Activated CD4-positive, alpha-beta T cell treated with anti-CD3 and anti-CD28 coated beads, Interleukin-2, Interleukin-6, amounts not matched to agents 100 ng/mL and 50 ng/mL, durations not matched to agents 16 hours and 8 hours (primary cell): ENCODE measurements at regions not wholly inside any gene's neighbourhood (a gene's known extent, or its start where the extent isn't known, plus 50 kb on each side); places are given as distances from the start of the nearest gene placed in this dataset.
"Not testable (repeated sequence)": the region's sequence is repeated elsewhere in the genome, so short reads cannot be mapped to it uniquely, and the experiment has no call there.

Experiments
- DNase-seq: peaks from one replicate; pipeline ENCODE4 v3.0.0-alpha.2; 2020

DNA sequence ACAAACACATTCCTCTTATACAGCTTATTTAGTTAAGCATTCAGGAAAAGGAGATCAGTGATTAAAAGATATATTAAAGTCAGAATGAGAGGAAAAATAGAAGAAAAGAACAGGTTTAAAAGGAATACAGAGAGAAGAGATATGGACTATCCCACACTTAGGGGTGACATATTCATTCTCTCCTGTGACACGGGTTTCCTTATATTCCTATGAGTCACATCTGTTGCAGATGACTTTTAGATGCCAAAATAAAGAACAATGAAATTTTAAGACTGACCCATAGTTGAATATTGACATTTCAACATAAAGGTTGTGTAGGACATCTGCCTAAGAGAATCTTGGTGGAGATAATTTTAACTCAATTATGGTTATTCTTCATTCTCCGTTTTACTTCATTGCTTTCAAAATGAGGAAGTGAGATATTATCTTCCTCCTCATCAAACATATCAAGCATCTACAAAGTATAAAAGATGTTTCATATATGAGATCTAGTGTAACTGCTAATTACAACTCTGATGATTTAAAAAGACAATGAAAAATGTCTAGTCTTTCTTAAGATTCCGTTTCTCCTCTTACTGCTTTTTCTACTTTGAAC, 1336.7 kb upstream of the CITED2 start:
- no peak for DNase-seq

DNA sequence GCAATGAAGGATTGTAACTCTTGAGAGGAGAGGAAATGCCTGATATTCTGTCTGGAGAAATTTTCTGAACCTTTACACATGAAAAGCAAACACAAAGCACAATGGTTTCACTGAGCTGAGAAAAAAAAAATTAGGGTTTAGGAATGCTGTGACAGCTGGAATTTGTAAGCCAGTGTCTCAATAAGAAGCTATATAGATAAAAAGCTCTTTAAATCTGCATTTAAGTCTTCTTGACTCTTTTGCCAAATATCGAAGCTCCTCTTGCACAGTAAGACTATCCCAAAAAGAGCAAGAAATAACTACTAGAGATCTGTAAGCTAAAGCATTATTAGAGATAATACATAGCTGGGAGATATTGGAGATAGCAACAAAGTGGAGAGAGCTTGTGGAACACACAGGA, 1334.0 kb upstream of the CITED2 start:
- no peak for DNase-seq

DNA sequence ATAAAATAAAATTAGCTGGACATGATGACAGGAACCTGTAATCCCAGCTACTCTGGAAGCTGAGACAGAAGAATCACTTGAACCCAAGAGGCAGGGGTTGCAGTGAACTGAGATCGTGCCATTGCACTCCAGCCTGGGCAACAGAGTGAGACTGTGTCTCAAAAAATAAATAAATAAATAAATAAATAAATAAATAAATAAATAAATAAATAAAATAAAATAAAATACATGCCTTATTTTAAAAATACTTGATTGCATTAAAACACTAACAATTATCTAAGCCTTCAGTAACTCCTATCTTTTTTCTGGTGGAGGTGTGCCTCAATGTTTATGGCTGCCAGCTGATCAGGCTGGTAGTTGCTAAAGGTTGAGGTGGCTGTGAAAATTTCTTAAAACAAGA, 1329.6 kb upstream of the CITED2 start:
- not testable (repeated sequence) for DNase-seq

DNA sequence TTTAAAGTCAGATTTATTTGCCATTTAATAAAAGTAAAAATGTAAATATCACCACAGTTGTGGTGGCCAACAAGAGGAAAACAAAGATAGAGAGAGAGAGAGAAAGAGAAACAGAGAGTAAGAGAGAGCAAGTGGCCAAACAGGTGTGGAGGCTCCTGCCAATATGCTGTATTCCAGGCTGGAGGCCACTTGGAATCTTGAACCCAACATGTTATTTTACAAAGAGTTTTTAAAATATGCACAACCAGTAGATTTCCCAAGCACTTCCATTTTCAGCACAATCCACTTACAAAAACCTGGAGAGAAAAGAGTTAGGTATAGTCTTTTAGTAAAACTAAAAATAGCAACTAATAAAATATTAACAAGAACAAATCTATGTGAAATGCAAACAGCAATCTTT, 1323.1 kb upstream of the CITED2 start:
- no peak for DNase-seq

DNA sequence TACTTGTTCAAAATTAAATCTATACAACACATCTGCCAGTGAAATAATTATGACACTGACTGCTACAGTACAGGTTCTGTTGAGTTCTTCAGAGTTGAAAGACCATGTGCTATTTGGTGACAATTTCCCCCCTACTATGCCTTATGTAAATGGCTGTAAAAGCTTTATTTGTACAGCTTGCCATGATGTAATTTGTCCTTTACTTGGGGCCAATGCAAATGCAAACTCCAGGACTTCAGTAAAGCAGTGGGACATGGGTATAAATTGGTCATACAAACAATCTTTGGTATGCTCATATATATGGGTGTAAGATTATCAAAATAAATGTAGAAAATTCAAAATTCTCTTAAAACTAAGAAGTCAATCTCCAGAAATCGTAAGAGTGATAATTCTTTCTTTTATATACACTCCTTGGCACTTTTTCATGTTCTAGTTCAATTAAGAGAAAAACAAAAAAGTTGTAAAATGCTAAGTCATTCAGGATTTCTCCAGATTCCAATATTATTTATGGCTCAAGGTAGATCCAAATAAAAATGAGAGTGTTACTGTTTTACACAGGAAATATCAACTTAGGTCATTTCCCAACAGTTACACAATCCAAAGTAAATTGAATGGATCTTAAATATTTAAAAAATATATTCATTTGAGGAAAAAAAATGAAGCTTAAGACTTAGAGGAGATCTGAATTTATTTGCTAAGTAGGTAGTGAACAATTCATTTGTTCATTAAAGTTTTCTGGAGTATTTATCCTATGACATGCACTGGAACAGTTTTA, 1310.5 kb upstream of the CITED2 start:
- no peak for DNase-seq

DNA sequence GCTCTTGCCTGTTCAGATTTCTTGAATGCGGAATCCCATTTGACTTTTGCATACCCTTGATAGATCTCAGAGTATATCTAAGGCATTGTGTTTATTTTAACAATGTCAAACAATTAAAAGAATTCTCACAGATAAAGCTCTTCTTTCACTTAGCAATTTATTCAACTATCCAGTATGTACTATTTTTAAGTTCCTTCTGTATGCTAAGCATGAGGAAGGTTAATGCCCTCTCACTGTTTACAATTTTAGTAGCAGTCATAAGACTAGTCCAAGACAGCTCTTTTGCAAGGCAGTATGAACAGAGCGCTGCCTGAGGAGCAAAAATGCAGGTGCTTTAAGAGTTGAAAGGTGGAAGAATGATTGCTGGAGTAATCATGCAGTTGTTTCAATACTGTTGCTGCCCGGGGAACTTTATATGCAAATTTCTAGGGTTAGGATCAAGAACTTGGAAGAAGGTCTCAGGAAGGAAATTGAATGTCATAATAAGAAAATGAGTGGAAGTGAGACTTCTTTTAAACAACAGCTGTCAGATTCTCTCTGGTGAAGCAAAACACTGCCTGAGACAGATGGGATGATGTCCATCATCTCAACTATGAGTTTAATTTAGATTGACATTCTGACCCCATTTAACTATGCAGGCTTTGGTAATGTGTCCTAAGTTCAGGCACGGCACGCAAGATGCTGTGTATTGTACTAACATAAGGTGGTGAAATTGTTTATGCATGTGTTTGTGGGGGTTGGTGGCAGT, 1303.5 kb upstream of the CITED2 start:
- no peak for DNase-seq

DNA sequence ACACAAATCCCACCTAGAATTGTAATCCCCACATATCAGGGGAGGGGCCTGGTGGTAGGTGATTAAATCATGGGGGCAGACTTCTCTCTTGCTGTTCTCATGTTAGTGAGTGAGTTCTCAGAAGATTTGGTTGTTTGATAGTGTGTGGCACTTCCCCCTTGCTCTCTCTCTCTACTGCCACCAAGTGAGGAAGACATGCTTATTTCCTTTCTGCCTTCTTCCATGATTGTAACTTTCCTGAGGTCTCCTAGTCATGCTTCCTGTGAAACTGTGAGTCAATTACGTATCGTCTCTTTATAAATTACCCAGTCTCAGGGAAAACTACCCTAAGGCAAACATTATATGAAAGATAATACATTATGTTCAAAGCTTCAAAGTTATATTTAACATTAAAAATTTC, 1297.5 kb upstream of the CITED2 start:
- DNase-seq, result no peak

DNA sequence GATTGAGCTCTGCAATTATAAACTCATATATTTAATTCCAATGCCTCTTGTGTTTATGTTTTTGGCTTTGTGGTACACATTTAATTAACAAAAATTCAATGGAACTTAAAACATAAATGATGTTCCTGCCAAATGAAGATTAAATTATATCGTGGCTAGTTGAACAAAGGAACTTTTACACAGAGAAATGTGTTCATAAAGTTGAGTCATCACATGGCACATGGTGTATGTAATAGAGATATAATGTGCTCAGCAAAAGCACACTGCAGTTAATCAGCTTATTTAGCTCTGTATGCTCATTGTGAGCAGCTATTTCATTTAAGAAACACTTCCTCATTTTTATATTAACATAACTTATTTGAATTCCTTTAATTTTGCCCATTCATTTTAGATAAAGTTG, 1295.6 kb upstream of the CITED2 start:
- no peak for DNase-seq

DNA sequence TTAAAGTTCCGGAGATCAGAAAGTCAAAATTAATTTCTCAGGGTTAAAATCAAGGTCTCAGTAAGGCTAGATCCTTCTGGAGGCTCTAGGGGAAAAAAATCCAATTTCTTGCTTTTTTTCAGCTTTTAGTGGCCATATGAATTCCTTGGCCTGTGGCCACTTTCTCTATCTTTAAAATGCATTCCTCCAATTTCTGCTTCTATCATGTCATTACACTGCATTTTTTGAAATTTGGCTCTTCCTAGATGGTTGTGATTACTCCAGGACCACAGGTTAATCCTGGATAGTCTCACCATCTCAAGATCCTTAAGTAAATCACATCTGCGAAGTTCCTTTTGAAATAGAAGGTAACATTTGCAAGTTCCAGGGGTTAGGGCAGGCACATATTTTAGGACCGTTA, 1294.9 kb upstream of the CITED2 start:
- no peak for DNase-seq

DNA sequence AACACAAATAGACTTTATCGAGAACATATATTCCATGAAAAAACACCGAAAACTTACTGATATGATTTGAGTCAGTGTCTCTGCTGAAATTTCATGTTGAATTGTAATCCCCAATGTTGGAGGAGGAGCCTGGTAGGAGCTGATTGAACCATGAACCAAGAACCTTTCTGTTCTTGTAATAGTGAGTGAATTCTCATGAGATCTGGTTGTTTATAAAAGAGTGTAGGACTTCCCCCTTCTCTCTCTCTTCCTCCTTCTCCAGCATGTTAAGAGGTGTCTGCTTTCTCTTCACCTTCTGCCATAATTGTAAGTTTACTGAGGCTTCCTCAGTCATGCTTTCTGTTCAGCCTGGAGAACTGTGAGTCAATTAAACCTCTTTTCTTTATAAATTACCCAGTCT, 1289.3 kb upstream of the CITED2 start:
- DNase-seq, result no peak

DNA sequence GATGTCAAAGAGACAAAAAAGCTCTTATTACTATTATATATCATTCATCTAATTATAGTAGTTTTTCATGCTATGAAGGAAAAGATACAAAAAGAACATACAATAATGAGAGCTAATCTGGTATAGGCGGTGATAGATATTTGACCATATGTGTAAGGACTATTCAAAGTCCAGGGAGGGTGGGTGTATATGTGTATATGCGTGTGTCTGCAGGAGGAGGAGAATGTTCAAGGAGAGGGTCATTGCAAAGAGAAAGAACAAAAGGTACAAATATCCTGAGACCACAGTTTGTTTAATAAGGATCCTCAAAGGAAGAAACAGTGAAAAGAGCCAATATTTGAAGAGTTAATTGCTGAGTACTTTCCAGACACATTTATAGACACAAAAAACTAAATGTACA, 1288.6 kb upstream of the CITED2 start:
- DNase-seq, result no peak

DNA sequence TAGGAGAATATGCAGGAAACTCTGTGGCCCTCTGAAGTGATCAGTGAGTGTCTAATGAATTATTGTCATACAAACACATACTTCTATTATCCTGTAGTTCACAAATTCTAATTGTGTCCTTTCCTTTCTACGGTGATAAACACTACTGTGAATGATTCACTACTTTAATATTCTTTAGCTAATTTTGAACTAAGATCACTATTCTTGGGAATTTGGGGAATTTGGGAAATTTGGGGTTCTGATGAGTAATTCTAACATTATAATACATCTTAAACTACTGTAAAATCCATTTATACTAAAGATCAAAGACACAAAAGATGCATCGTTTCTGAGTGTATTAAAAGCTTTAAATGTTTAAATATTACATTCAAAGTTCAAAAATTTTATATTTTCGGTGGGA, 1287.2 kb upstream of the CITED2 start:
- no peak for DNase-seq

DNA sequence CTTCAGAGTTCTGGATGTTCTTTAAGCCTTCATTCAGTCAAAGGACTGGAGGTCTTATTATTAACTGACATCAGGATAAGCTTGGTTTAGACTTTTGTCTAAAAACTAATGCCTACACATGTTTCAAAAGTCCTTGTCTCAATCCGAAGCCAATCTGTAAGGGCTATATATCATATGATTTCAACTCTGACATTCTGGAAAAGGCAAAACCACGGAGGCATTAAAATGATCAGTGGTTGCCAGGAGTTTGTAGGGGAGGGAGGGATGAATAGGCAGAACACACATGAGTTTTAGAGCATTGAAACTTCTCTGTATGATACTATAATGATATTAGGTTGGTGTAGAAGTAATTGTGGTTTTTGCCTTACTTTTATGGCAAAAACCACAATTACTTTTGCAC, 1285.8 kb upstream of the CITED2 start:
- DNase-seq, result no peak

DNA sequence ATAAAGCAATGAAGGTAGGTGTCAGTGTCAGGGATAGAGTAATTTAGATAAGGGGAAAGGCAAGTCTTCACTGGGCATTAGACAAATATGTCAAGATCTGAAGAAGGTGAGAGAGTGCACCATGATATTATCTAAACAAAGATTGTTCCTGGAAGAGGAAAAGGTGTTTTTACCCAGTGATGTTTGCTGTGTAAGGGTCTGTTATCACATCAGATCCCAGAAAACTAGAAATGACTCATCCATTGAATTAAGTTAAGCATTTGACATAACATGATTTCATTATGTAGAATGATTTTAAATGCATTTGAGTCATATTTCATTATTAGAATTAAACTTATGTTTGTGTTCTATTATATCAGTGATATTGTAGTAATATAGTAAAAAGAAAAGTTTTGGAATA, 1279.5 kb upstream of the CITED2 start:
- DNase-seq, result no peak

DNA sequence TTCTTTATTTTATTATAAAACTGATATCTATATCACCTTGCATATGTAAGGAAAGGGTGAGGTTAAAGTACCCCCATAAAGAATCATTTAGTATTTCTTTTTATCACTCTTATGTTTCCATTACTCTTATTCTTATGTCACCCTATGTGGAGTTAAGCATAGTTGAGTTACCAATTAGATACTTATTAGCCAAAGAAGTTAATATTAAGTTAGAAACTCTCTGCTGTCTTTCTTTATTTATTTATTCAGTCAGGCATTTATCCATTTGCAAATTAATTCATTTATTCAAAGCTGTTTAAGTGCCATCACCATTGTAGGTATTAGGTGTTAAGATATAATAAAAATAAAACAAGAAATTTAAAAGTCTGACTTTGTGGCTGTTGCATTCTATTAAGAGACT, 1279.1 kb upstream of the CITED2 start:
- DNase-seq, result no peak

DNA sequence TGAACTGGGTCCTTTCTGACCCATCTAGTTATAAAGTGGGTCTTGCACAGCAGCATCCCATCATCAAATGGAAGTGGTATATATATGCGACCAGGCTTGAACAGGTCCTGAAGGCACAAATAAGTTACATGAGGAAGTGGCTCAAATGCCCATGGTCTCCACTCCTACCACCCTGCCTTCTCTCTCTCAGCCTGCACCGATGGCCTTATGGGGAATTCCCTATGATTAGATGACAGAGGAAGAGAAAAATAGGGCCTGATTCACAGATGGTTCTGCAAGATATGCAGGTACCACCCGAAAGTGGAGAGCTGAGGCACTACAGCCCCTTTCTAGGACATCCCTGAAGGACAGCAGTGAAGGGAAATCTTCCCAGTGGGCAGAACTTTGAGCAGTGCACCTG, 1275.1 kb upstream of the CITED2 start:
- not testable (repeated sequence) for DNase-seq

DNA sequence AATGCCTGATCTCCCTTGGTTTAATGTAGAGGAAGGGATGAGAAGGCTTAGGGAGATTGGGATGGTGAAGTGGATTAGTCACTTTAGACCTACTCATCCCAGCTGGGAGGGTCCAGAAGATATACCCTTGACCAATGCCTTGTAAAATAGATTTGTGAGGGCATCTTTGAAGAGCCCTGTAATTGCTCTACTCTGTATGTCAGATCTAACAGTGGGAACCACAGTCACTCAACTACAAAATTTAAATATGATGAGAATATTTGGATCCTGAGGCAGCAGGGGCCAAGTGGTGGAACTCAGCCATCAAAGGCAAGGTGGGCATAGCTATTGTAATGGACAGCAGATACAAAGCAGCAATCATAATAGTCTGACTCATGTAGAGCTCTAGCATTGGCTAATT, 1272.9 kb upstream of the CITED2 start:
- DNase-seq, result not testable (repeated sequence)

DNA sequence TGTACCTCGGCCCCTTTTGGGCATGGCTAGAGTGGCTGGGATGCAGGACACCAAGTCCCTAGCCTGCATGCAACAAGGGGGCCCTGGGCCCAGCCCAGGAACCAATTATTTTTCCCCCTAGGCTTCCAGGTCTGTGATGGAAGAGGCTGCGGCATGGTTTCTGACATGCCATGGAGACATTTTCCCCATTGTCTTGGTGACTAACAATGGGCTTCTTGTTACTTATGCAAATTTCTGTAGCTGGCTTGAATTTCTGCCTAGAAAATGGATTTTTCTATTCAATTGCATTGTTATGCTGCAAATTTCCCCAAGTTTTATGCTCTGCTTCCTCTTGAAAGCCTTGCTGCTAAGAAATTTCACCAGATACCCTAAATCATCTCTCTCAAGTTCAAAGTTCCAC, 1269.6 kb upstream of the CITED2 start:
- DNase-seq, result no peak

DNA sequence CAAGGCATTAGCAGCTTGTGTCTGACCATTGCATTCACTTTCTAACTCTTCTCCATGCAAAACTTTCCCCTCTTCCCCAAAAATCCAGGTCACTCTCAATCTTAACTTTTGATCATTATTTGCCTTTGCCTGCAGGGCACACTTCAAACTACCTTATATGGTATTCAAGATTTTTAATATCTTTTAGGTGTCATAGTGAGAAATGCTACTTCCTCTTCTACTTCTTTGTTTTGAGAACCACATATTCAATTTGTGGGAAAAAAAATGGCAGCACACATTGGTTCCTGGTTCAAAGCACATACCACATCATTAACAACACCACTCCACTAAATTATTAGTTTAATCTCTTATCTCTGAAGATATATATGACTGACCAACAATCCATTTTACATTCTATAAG, 1267.0 kb upstream of the CITED2 start:
- no peak for DNase-seq

DNA sequence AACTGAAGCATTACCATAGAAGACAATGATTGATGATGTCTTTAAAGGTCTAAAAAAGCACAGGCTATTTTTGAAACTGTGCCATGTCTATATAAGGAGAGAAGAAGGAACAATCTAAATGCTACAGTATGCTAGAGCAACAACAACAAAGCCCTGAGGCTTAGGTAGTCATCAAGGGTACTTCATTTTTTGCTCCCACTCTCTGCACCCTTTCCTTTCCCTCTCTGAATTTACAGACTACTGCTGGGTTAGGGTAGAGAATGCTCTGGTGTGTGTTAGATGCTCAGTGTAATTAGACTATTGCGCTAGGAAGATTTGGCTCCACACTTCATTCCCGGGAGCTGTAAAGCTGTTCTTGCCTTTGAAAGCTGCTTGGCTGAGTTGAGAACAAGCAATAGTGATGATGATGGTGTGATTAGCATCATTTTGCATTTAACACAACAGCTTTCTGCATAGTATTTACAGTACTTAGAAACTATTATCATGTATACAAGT, 1262.5 kb upstream of the CITED2 start:
- no peak for DNase-seq

DNA sequence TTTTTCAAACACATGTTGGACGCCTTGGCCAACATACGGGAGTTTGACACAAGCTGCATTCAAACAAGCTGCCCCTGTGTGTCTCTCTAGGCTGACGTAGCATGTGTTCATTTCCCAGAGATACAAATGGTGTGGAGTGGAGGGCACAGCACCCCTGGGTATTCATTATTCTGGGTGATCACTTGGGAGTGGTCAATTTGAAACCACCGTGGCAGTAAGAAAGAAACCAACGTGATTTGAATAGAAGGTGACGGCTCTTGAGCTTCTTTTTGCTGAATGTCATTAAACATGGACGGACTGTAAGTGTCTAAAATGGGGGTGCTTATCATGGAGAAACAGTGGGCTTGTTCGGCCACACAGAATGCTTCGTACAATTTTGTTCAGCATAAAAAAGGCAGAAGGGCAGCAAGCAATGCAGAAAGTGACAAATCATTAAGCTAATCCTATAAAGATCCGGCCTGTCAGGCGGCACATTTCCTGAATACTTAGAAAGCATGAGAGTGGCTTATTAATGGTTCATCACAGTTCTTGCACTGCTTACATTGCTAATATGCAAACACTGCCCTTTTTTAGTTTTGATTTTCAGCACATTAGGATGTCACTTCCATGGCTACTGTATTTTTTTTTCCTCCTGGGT, 1261.9 kb upstream of the CITED2 start:
- no peak for DNase-seq

DNA sequence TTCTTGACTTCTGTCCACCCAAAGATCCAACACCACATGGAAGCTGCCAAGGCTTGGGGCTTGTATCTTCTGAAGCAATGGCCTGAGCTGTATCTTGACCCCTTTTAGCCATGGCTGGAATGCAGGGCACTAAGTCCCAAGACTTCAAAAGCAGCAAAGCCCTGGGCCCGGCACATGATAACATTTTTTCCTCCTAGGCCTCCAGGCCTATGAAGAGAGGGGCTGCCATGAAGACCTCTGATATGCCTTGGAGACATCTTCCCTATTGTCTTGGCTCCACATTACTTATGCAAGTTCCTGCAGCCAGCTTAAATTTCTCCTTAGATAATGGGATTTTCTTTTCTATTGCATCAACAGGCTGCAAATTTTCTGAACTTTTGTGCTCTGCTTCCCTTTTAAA, 1252.6 kb upstream of the CITED2 start:
- no peak for DNase-seq

DNA sequence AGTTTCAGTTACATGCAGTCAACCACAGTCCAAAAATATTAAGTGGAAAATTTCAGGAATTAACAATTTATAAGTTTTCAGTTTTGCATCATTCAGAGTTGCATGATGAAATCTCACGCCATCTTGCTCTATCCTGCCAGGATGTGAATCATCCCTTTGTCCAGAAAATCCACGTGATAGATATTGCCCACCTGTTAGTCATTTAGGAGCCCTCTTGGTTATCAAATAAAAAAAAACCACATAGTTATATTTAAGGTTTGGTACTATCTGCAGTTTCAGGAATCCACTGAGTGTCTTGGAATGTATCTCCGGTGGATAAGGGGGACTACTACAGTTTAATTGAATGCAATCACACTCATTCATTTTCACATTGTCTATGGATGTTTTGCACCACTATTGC, 1249.0 kb upstream of the CITED2 start:
- no peak for DNase-seq

DNA sequence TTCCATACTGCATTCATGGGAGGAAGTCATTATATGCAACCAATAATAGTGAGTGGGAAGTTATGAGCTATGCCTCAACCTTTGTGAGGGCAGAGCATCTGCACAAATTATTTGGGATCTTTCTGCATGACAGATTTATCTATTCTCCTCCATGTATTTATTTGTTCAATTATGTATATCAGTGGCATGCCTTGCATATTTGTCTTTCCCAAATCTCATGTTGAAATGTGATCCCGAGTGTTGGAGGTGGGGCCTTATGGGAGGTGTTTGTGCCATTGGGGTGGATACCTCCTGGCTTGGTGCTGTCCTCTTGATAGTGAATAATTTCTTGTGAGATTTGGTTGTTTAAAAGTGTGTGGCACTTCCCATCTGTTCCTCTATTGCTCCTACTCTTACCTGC, 1246.0 kb upstream of the CITED2 start:
- no peak for DNase-seq
